Natural killer cell (primary cell): ENCODE measurements at regions not wholly inside any gene's neighbourhood (a gene's known extent, or its start where the extent isn't known, plus 50 kb on each side); places are given as distances from the start of the nearest gene placed in this dataset.
A peak's percentile ranks its signal among the peaks of the same experiment; 100 is the strongest.

Experiments used
- ATAC-seq, 3 donors: fragments of 150-1000 bp in 2 of 3; fragments of 200-7000 bp in 1 of 3; cut with Tn5 transposase; 1 replicate in 1 of 3; 2 replicates in 2 of 3; pipeline ENCODE4 v1.10.0; 2021; ENCODE audit warnings: mild to moderate bottlenecking in 2 of 3, moderate library complexity in 2 of 3
- DNase-seq, 2 donors: peaks; one replicate each; pipeline versions ENCODE4 v3.0.0 to v3.0.0-alpha.2; 2013 to 2021; ENCODE audit warnings: mixed read lengths in 1 of 2
- H3K27ac ChIP-seq: one replicate; pipeline ENCODE4 v1.5.1; 2013; ENCODE audit warnings: mild to moderate bottlenecking, low read length
- H3K27me3 ChIP-seq: one replicate; pipeline ENCODE4 v1.6.1; 2013; ENCODE audit warnings: low read length; ENCODE audit not compliant: control insufficient read depth, insufficient read depth
- H3K36me3 ChIP-seq: one replicate; pipeline ENCODE4 v1.6.1; 2013; ENCODE audit warnings: low read length; ENCODE audit not compliant: control insufficient read depth, insufficient read depth
- H3K4me1 ChIP-seq: one replicate; pipeline ENCODE4 v1.6.1; 2013; ENCODE audit warnings: low read length; ENCODE audit not compliant: control insufficient read depth, insufficient read depth
- H3K4me3 ChIP-seq: one replicate; pipeline ENCODE4 v1.5.1; 2013; ENCODE audit warnings: low read length
- H3K9me3 ChIP-seq: one replicate; pipeline ENCODE4 v1.6.1; 2013; ENCODE audit warnings: low read length; ENCODE audit not compliant: control insufficient read depth, insufficient read depth
- H3K27ac Mint-ChIP-seq, 2 donors: one replicate each; pipeline ENCODE4 v1.8.0; 2022; ENCODE audit warnings: mild to moderate bottlenecking in 2 of 2, mixed read lengths in 2 of 2, moderate library complexity in 1 of 2
- H3K27me3 Mint-ChIP-seq, 2 donors: one replicate each; pipeline ENCODE4 v1.8.0; 2022; ENCODE audit warnings: low read depth in 2 of 2, mixed read lengths in 2 of 2
- H3K36me3 Mint-ChIP-seq: one replicate; pipeline ENCODE4 v1.8.0; 2022; ENCODE audit warnings: mixed read lengths
- H3K4me1 Mint-ChIP-seq, 2 donors: one replicate each; pipeline ENCODE4 v1.8.0; 2022; ENCODE audit warnings: mixed read lengths in 2 of 2
- H3K4me3 Mint-ChIP-seq: one replicate; pipeline ENCODE4 v1.8.0; 2022; ENCODE audit warnings: mild to moderate bottlenecking, moderate library complexity, mixed read lengths
- H3K9me3 Mint-ChIP-seq, 2 donors: one replicate each; pipeline ENCODE4 v1.8.0; 2022; ENCODE audit warnings: mixed read lengths in 2 of 2
- WGBS: methylation state at CpG from one replicate; pipeline ENCODE4 v1.1.7; 2013; ENCODE audit warnings: missing lambda C conversion rate; ENCODE audit not compliant: insufficient coverage; 5-methylcytosine and 5-hydroxymethylcytosine counted together
- intact Hi-C: fragments of 100-400 bp; cut with micrococcal nuclease; formaldehyde crosslinking; loops from one replicate; pipeline ENCODE4 v1.14.2; 2022
- TF ChIP-seq, protein P1 (sequence below): fragments of 200-600 bp; IDR thresholded peaks from one replicate; pipeline ENCODE4 v1.8.0; 2022; ENCODE audit warnings: antibody characterized with exemption

DNA sequence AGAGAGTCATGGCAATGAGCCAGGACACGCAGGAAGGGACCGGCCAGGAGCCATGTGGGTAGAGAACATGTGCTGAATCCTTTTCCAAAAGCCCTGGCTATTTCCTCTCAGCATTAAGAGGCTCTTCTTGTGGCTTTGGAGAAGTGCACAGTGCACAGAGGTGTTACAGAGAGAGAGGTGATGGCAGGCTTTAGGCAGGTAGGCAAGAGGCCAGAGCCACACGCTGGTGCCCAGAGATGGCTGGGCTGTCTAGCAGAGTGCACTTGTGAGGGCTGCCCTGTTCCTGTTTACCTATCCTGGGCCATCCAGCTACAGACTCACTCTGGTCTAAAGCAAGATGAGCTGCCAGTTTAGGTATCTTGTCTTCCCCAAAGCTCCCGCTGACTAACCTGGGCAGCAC, 402.6 kb downstream of the OCA2 start:
- no peaks in the 10 kb centered on the region for H3K4me1 Mint-ChIP-seq
- Histone ChIP-seq H3K36me3 (no peaks in the 10 kb centered on the region), H3K9me3 (peaks cover under 1% of the 10 kb centered on the region), H3K4me3 (no peak overlapping the region), H3K27ac (no peak overlapping the region), H3K4me1 (no peaks in the 10 kb centered on the region), H3K27me3 (no peaks in the 10 kb centered on the region)
- no peaks in the 10 kb centered on the region for H3K27me3 Mint-ChIP-seq
- WGBS = 92% methylated on average over 4 of the region's 4 CpGs
- ATAC-seq (no peak), DNase-seq (no peak)
- H3K4me3 Mint-ChIP-seq = no peak overlapping the region
- TF ChIP-seq, protein P1, sequence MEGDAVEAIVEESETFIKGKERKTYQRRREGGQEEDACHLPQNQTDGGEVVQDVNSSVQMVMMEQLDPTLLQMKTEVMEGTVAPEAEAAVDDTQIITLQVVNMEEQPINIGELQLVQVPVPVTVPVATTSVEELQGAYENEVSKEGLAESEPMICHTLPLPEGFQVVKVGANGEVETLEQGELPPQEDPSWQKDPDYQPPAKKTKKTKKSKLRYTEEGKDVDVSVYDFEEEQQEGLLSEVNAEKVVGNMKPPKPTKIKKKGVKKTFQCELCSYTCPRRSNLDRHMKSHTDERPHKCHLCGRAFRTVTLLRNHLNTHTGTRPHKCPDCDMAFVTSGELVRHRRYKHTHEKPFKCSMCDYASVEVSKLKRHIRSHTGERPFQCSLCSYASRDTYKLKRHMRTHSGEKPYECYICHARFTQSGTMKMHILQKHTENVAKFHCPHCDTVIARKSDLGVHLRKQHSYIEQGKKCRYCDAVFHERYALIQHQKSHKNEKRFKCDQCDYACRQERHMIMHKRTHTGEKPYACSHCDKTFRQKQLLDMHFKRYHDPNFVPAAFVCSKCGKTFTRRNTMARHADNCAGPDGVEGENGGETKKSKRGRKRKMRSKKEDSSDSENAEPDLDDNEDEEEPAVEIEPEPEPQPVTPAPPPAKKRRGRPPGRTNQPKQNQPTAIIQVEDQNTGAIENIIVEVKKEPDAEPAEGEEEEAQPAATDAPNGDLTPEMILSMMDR = no peak
- no peaks in the 10 kb centered on the region for H3K36me3 Mint-ChIP-seq
- intact Hi-C loops = no loop called here
- H3K27ac Mint-ChIP-seq = no peak overlapping the region
- H3K9me3 Mint-ChIP-seq = peaks cover 4 to 6% of the 10 kb centered on the region in 2 donors

DNA sequence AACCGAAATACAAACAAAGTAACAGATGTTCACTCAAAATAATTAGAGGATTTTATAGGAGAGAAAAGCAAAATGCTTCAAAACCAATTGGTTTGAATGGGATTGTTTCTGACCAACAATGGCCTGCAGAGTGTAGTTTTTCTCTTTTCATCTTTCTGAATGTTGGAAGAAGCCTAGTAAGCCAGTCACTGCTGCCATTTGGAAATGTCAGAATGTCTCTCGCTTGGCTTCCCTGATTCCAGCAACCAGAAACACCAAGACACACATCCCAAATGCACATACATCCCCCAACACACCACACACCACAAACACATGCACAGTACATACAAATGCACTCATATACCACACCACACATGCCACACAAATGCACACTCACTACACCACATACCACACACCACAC, 403.4 kb downstream of the OCA2 start:
- WGBS = 82% methylated on average over 1 of the region's 2 CpGs
- H3K9me3 ChIP-seq = no peaks in the 10 kb centered on the region
- no peak overlapping the region for H3K4me3 Mint-ChIP-seq
- no peaks in the 10 kb centered on the region for H3K4me1 ChIP-seq
- peak in 1 of 3 donors; percentile 8 for ATAC-seq
- intact Hi-C loops = no loop called here
- H3K9me3 Mint-ChIP-seq = peaks cover 6 to 11% of the 10 kb centered on the region in 2 donors
- no peaks in the 10 kb centered on the region for H3K4me1 Mint-ChIP-seq
- H3K36me3 ChIP-seq = no peaks in the 10 kb centered on the region
- H3K36me3 Mint-ChIP-seq = no peaks in the 10 kb centered on the region
- H3K27ac ChIP-seq = no peak overlapping the region
- no peak overlapping the region for H3K4me3 ChIP-seq
- H3K27me3 Mint-ChIP-seq = no peaks in the 10 kb centered on the region
- no peak for DNase-seq
- no peak overlapping the region for H3K27ac Mint-ChIP-seq
- TF ChIP-seq, protein P1 = no peak
- H3K27me3 ChIP-seq = no peaks in the 10 kb centered on the region

DNA sequence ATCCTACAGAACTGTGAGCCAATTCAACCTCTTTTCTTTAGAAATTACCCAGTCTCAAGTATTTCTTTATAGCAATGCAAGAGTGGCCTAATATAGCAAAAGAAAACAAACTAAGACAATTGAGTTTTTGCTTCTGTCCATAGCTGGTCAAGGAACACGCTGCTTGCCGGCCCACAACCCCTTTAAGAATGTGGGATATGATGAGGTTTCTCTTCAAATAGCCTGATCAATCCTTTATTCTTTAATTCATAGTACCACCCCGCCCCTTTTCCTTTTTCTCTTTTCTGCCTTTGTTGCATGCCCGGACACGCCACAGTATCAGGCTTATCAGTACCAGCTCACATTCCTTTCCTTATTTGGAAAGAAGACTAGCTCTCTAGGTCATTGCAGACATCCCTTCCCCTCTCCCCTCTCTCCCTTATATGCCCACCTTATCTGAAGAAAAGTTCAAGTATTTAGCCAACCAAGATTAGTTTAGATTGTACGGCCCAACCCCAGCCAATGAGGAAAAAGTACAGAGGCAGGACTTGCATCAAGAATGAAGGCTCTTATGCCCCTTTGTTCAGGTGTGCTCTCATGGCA, 404.5 kb downstream of the OCA2 start:
- Mint-ChIP-seq H3K4me3 (no peak overlapping the region), H3K27ac (no peak overlapping the region), H3K27me3 (no peaks in the 10 kb centered on the region), H3K4me1 (no peaks in the 10 kb centered on the region), H3K9me3 (peaks cover 6 to 11% of the 10 kb centered on the region in 2 donors), H3K36me3 (no peaks in the 10 kb centered on the region)
- DNase-seq (no peak), ATAC-seq (no peak)
- Histone ChIP-seq H3K36me3 (no peaks in the 10 kb centered on the region), H3K4me3 (no peak overlapping the region), H3K27me3 (no peaks in the 10 kb centered on the region), H3K4me1 (no peaks in the 10 kb centered on the region), H3K9me3 (no peaks in the 10 kb centered on the region), H3K27ac (no peak overlapping the region)
- WGBS = 93% methylated on average over 4 of the region's 6 CpGs
- TF ChIP-seq, protein P1 = no peak
- intact Hi-C loops = no loop called here

DNA sequence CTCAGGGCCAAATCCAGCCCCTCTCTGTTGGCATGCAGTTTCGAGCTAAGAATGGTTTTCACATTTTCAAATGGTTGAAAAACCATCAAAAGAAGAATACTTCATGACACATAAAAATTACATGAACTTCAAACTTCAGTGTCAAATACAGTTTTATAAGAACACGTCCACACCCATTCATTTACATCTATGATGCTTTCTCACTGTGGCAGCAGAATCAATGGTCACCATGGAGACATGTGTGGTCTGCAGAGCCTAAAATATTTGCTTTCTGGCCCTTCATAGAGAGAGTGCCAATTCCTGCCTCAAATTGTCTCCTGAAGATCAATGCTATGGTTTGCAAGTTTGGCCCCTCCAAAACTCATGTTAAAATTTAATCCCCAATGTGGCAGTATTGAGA, 405.8 kb downstream of the OCA2 start:
- H3K27ac ChIP-seq = no peak overlapping the region
- H3K9me3 ChIP-seq = no peaks in the 10 kb centered on the region
- intact Hi-C loops = no loop called here
- no peaks in the 10 kb centered on the region for H3K27me3 ChIP-seq
- no peaks in the 10 kb centered on the region for H3K4me1 ChIP-seq
- Mint-ChIP-seq H3K27me3 (no peaks in the 10 kb centered on the region), H3K4me3 (no peak overlapping the region), H3K4me1 (no peaks in the 10 kb centered on the region), H3K9me3 (peaks cover 6 to 10% of the 10 kb centered on the region in 2 donors), H3K36me3 (no peaks in the 10 kb centered on the region), H3K27ac (no peak overlapping the region)
- TF ChIP-seq, protein P1 = no peak
- WGBS = 75% methylated on average over 2 of the region's 2 CpGs
- no peaks in the 10 kb centered on the region for H3K36me3 ChIP-seq
- ATAC-seq (no peak), DNase-seq (no peak)
- no peak overlapping the region for H3K4me3 ChIP-seq
